HT-29 (cell line): ENCODE measurements at regions not wholly inside any gene's neighbourhood (a gene's known extent, or its start where the extent isn't known, plus 50 kb on each side); places are given as distances from the start of the nearest gene placed in this dataset.
"Not testable (repeated sequence)": the region's sequence is repeated elsewhere in the genome, so short reads cannot be mapped to it uniquely, and the experiment has no call there.

ENCODE experiments used
- DNase-seq: peaks from one replicate; pipeline ENCODE4 v3.0.0-alpha.2; 2015; ENCODE audit warnings: low spot score

GRCh38 chr22:15772337-15772736, 82.5 kb downstream of the POTEH start:
- DNase-seq = peak; percentile 0

DNA sequence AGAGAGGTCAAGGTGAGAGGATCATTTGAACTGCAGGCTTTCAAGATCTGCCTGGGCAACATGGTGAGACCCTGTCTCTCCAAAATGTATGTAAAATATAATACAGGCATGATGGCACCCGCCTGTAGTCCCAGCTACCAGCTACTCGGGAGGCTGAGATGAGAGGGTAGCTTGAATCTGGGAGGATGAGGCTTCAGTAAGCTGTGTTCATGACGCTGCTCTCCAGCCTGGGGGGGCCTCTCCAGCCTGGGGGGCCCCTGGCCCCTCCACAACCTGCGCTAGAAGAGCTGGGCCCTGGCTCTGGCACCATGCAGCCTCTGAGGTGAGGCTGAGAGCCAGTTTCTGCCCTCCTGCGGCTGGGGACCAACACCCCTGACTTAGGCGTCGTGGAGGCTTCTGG, 85.3 kb downstream of the POTEH start:
- DNase-seq = peak; percentile 0

DNA sequence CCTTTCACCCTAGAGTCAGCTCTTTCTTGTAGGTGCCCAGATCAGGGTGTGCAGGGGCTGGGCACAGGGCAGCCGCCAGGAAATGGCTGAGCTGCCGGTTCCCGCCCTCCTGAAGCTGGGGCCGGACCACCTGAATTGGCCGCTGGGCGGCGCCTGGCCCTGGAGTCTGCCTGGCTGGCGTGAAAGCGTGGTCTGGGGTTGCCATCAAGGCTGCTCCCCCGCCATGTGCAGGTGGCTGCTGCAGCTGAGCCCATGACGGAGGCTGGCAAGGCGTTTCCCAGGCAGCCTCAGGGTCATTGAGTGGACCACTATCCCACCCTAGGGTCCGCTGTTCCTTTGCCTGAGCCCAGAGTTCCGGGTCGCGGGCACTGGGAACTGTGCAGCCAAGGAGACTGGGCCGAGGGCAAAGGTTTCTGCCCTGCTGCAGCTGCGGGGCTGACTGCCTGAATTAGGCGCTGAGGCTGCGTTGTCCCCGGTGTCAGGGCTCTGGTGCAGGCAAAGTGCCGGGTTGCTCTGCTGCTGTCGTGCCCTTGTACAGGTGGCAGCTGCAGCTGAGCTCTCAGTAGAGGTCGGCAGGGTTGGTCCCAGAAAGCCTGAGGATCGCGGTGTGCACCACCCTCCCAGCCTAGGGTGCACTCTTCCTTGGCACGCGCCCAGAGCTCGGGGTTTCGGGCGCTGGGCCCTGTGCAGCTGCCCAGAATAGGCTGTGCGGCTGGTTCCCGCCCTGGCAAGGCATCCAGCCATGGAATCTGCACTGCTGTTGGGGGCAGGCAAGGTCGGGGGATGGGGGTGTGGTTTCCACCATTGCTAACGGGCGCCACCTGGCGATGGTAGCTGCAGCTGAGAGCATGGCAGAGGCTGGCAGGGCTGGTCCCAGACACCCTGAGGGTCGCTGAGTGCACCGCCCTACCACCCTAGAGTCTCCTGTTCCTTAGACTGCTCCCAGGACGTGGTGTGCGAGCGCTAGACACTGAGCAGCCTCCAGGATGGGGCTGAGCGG, 86.1 kb downstream of the POTEH start:
- not testable (repeated sequence) for DNase-seq

- DNase-seq = not testable (repeated sequence)
These were observed 86.9 kb downstream of the POTEH start for GRCh38 chr22:15776727-15777126.

GRCh38 chr22:15777150-15777549, 87.3 kb downstream of the POTEH start:
- DNase-seq = not testable (repeated sequence)

DNA sequence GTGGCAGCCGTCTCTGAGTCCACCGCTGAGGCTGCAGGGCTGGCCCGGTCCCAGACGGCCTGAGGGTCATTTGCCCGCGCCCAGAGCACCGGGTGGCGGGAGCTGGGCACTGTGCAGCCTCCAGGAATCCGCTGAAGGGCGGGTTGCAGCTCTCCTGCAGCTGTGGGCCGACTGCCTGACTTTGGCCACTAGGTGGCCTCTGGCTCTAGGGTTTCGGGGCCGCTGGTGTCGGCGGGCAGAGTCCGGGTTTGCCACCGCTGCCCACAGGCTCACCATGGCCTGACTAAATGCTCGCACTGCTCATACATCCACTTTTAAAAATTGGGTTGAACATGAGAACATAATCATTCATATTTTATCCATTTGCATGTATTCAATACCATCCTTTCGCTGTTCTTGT, 87.7 kb downstream of the POTEH start:
- DNase-seq = not testable (repeated sequence)

- DNase-seq = not testable (repeated sequence)
These were observed 88.5 kb downstream of the POTEH start for GRCh38 chr22:15778366-15778765.

GRCh38 chr22:15781652-15782051, 91.8 kb downstream of the POTEH start:
- not testable (repeated sequence) for DNase-seq

DNA sequence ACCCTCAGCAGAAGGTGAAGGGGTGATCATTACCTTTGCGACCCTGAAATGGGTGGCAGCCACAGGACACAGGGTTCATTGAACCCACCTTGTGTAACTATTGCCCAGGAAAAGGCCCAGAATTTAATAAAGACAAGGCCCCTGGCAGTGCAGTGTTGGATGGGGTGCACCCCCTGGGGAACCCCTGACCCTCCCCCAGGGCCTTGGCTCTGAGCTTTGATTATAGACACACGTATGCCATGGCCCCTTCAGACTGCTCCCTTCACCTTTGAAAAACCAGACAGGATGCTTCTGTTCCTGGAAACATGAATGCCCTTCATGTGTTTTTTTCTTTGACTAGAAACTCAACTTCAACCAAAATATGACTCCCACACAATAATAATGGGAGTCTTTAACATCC, 93.1 kb downstream of the POTEH start:
- not testable (repeated sequence) for DNase-seq

DNA sequence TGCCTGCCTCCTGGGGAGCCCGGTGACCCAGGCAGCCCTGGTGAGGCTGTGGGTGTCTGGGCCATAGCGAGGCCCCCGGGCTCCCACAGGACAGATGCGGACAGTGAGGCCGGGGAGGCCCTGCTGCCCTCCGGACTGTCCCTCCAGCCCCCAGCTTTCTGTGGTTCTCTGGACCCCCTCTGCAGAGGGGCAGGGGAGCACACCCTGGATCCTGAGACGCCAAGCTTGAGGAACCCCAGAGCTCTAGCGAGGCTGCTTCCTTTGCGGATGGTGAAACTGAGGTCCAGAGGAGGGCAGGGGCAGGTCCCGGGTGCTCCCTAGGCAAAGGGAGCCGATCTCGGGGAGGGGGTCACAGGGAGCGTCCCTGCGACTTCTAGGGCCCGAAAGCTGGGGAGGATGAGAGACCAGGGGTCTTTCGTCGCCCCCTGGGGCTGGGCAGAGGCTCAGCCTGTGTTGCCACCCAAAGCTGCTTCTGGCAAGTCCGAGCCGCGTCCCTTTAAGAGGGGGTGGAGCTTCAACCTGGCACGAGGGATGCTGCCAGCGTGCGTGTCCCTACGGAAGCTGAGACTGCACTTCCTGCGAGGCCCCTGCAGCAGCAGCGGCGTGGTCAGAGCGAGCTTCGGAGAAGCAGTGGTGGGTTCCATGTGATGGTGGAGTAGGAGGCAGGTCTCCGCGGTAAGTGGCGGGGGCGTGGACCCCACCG, 94.7 kb downstream of the POTEH start:
- DNase-seq = not testable (repeated sequence)

DNA sequence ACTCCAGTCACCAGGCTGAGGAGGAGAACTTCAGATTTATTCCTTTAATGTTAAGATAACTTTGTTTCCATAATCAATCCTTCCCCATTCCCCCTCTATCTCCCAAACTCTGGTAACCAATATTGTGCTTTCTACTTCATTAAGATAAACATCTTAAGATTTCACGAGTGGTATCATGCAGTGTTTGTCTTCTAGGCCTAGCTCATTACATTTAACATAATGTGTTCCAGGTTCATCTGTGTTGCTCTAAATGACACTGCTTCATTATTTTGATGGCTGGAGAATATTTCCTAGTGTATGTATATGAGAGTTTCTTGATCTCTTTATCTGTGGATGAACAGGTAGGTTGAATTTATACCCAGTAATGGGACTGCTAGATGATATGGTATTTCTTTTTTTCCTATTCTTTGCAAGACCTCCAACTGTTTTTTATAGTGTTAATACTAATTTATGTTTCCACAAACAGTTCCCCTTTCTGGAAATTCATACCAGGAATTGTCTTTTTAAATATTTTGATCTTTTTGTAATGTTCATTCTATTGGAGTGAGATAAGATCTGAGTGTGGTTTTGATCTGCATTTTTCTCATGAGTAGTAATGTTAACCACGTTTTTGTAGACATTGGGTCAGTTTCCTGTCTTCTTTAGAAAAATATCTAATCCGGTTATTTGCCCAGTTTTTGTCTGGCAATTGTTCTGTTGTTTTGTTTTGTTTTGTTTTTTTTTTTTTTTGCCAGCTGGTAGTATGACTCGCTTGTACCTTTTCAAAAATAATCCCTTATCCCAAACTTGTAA, 97.3 kb downstream of the POTEH start:
- peak; percentile 0 for DNase-seq

DNA sequence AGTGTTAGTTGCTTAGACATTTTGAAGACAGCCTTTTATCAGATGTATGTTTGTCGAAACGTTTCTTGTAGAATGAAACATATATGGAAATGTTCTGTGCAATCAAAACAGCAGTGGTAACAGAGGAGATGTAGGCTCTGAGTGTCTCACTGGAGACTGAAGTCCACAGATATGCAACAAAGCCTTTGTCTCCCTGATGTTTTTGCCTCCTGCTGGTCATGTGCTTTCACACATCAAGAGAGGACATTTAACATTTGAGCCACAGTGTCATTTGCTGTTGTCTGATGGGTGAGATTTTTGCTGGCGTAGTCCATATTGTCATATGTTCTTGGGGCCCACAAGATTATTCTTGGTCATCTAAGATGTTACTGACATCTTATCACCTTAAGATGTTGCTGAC, 101.7 kb downstream of the POTEH start:
- DNase-seq = not testable (repeated sequence)

DNA sequence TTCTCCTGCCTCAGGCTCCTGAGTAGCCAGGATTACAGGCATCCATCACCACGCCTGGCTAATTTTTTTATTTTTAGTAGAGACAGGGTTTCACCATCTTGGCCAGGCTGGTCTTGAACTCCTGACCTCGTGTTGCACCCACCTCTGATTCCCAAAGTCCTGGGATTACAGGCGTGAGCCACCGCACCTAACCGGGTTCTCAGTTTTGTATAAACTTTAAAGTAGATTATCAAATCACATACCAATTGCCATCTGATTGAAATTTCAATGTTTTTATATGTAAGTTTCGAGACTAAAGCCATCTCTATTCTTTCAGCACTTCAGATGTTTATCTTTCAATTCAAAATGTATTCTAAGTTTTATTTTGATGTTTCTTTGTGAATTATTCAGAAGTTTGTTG, 110.1 kb downstream of the POTEH start:
- not testable (repeated sequence) for DNase-seq

GRCh38 chr22:15811141-15811540, 121.3 kb downstream of the POTEH start:
- DNase-seq = not testable (repeated sequence)

GRCh38 chr22:15815783-15816182, 126.0 kb downstream of the POTEH start:
- not testable (repeated sequence) for DNase-seq

DNA sequence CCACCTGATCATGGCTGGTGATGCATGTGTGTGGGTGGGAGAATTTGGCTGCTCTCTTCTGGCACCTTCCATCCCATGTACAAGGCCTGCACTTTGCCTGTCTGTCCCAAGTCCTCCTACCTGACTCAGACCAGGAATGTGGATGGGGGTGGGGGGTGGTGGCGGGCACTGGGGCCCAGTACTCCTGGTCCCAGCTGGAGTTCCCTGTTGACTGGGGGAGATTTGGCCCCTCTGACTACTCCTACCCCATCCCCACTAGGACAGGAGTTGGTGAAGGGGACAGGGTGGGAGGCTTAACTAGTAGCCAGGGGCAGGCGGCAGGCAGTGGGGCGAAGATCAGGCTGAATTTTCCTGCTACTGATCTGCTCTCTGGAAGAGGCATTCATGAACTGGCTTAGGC, 126.6 kb downstream of the POTEH start:
- DNase-seq = not testable (repeated sequence)

GRCh38 chr22:15817264-15817663, 127.4 kb downstream of the POTEH start:
- DNase-seq = not testable (repeated sequence)

GRCh38 chr22:15819886-15820285, 130.1 kb downstream of the POTEH start:
- not testable (repeated sequence) for DNase-seq

DNA sequence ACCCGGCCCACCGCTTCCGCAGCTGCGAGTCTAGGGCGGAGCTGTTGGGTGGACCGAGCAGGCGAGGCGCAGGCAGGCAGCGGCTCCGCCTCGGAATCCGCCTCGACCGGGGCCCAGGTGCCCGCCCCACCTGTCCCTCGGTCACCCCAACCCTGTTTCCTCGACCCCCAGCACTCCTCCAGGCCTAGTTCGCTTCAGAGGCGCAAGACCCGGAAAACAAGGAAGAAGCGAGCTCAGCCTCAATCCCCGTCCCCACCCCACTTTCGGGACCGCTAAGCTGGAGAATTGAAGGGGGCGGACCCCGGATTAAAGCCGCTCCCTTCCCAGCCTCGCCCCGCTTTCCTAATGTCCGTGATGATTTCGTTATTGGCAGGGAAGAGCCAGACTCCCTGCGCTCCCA, 131.3 kb downstream of the POTEH start:
- not testable (repeated sequence) for DNase-seq

DNA sequence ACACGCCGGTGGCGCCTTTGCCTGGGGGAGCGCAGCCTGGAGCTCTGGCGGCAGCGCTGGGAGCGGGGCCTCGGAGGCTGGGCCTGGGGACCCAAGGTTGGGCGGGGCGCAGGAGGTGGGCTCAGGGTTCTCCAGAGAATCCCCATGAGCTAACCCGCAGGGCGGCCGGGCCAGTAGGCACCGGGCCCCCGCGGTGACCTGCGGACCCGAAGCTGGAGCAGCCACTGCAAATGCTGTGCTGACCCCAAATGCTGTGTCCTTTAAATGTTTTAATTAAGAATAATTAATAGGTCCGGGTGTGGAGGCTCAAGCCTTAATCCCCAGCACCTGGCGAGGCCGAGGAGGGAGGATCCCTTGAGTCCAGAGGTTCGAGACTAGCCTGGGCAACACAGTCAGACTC, 132.2 kb downstream of the POTEH start:
- DNase-seq = not testable (repeated sequence)

GRCh38 chr22:15823178-15823577, 133.4 kb downstream of the POTEH start:
- not testable (repeated sequence) for DNase-seq

DNA sequence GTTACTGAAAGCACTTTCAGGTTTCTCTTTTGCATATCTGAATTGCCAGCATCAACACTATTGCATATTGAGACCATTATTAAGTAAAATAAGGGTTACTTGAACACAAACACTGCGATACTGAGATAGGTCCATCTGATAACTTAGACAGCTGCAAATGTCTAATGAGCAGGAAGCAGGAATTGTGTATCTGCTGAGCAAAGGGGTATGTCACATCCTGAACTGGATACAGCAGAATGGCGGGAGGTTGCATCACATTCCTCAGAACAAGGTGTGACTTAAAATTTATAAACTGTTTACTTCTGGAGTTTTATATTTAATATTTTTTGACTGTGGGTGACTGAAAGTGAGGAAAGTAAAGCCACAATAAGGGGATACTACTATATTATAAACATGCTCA, 142.4 kb downstream of the POTEH start:
- not testable (repeated sequence) for DNase-seq
